ENCODE measurements at regions not wholly inside any gene's neighbourhood (a gene's known extent, or its start where the extent isn't known, plus 50 kb on each side); places are given as distances from the start of the nearest gene placed in this dataset.
"Not testable (repeated sequence)": the region's sequence is repeated elsewhere in the genome, so short reads cannot be mapped to it uniquely, and the experiment has no call there.

DNA sequence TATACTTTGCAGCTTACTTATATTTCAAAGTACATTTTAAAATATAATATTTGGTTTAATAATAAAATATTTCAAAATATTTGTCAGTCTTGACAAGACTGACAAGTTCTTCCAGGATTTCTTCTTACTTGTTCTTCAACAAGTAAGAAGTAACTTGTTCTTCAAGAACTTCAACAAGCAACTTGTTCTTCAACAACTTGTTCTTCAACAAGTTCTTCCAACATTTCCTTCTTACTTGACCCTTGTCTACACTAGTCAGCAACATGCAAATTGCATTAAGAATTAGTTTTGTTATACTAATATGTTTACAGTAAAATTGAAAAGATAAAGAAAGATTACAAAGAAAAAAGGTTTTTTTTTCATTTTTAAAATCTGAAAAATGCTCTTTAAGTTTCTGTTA lies 731.7 kb downstream of the NSUN3 start:
- Histone ChIP-seq H3K27ac (ENCODE audit: low read depth) (no peak overlapping the region), H3K4me3 (ENCODE audit: low read depth, low read length) (no peak overlapping the region), H3K4me1 (ENCODE audit: insufficient read depth) (no peaks in the 10 kb centered on the region), H3K36me3 (ENCODE audit: insufficient read depth) (no peaks in the 10 kb centered on the region)
- no peak for DNase-seq (ENCODE audit: extremely low spot score)

DNA sequence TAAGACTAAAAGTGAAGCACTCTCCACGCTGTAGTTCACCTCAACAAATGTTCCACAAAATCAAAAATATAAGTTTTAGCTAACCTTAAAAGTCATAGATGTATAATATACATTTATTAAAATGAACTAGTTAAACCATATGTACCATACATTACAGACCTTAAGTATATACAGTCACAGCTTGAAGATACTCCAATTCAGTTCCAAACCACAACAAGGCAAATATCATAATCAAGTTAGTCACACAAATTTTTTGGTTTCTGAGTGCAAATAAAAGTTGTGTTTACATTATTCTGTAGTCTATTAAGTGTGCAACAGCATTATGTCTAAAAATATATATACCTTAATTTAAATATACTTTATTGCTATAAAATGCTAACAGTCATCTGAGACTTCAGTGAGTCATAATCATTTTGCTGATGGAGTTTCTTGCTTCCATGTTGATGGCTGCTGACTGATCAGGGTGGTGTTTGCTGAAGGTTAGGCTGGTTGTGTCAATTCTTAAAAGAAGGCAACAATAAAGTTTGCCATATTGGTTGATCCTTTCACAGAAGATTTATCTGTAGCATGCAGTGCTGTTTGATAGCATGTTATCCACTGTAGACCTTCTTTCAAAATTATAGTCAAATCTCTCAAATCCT lies 736.7 kb downstream of the NSUN3 start:
- Histone ChIP-seq H3K4me3 (ENCODE audit: low read depth, low read length) (no peak overlapping the region), H3K27ac (ENCODE audit: low read depth) (no peak overlapping the region), H3K36me3 (ENCODE audit: insufficient read depth) (no peaks in the 10 kb centered on the region), H3K4me1 (ENCODE audit: insufficient read depth) (no peaks in the 10 kb centered on the region)
- 97% methylated on average over 1 of the region's 1 CpG for WGBS
- no peak for DNase-seq (ENCODE audit: extremely low spot score)

DNA sequence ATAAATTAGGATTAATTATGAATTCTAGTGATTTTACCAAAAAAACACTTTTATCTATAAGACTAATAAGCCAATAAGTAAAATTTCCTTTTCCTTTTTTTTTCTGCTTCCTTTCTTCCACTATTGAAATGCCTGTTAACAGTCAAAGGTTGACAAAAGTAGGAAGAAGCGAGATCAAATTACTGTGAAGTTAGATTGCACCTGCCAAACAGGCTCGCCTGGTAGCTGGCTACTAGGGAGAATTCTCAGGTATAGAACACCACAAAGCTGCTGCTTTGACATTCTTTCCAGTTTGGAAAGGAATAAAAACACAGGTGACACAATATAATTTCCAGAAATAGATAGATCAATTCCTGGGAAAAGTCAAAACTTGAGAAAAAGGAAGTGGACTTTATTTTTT lies 749.0 kb downstream of the NSUN3 start:
- DNase-seq (ENCODE audit: extremely low spot score): no peak
- H3K4me3 ChIP-seq (ENCODE audit: low read depth, low read length): no peak overlapping the region
- WGBS: 80% methylated on average over 2 of the region's 2 CpGs
- H3K4me1 ChIP-seq (ENCODE audit: insufficient read depth): no peaks in the 10 kb centered on the region
- no peaks in the 10 kb centered on the region for H3K36me3 ChIP-seq (ENCODE audit: insufficient read depth)
- no peak overlapping the region for H3K27ac ChIP-seq (ENCODE audit: low read depth)

DNA sequence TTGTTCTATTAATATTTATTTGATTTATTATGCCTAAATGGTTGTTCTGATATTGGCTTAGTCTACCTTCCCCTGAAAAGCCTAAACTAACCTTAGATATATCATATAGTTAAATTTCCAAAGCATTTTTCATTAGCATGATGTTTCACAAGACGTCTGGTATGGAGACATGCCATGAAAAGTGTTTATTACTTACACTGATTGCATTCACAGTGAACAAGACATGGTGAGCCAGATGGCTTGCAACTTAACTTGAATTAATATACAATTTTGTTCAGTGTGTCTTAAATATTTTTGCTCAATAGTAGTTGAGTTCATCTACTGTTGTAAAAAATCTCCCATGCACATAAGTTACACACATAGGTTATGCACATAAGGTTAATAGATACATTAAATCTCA lies 758.4 kb downstream of the NSUN3 start:
- no peak overlapping the region for H3K27ac ChIP-seq (ENCODE audit: low read depth)
- H3K4me3 ChIP-seq (ENCODE audit: low read depth, low read length): no peak overlapping the region
- 52% methylated on average over 1 of the region's 1 CpG for WGBS
- no peaks in the 10 kb centered on the region for H3K36me3 ChIP-seq (ENCODE audit: insufficient read depth)
- no peaks in the 10 kb centered on the region for H3K4me1 ChIP-seq (ENCODE audit: insufficient read depth)
- no peak for DNase-seq (ENCODE audit: extremely low spot score)

DNA sequence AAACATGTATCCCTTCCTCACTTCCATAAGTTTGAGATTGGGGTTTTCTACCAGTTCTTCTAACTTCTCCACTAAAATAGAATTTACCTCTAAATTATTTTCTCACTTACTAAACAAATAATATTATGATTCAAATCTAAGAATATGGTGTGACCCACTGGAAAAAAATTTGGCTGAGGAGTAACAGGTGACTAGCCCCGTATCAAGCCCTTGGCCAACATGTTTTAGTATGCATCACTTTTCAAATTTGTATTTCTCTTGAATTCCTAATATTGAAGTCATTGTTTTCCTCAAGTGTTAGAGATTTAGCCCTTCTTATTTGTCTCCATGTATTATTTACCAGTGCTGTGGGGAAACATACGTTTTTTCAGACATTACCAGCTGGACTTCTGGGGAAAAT lies 759.4 kb downstream of the NSUN3 start:
- DNase-seq (ENCODE audit: extremely low spot score): no peak
- Histone ChIP-seq H3K4me1 (ENCODE audit: insufficient read depth) (no peaks in the 10 kb centered on the region), H3K4me3 (ENCODE audit: low read depth, low read length) (no peak overlapping the region), H3K27ac (ENCODE audit: low read depth) (no peak overlapping the region), H3K36me3 (ENCODE audit: insufficient read depth) (no peaks in the 10 kb centered on the region)
- WGBS: 73% methylated on average over 2 of the region's 2 CpGs

DNA sequence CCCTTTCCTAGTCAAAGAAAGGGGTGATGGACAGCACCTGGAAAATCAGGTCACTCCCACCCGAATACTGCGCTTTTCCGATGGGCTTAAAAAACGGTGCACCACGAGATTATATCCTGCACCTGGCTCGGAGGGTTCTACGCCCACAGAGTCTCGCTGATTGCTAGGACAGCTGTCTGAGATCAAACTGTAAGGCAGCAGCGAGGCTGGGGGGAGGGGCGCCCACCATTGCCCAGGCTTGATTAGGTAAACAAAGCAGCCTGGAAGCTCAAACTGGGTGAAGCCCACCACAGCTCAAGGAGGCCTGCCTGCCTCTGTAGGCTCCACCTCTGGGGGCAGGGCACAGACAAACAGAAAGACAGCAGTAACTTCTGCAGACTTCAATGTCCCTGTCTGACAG lies 783.4 kb downstream of the NSUN3 start:
- DNase-seq (ENCODE audit: extremely low spot score); H3K4me3 ChIP-seq (ENCODE audit: low read depth, low read length); H3K27ac ChIP-seq (ENCODE audit: low read depth); H3K4me1 ChIP-seq (ENCODE audit: insufficient read depth); H3K36me3 ChIP-seq (ENCODE audit: insufficient read depth): not testable (repeated sequence)
- WGBS: 85% methylated on average over 10 of the region's 10 CpGs

DNA sequence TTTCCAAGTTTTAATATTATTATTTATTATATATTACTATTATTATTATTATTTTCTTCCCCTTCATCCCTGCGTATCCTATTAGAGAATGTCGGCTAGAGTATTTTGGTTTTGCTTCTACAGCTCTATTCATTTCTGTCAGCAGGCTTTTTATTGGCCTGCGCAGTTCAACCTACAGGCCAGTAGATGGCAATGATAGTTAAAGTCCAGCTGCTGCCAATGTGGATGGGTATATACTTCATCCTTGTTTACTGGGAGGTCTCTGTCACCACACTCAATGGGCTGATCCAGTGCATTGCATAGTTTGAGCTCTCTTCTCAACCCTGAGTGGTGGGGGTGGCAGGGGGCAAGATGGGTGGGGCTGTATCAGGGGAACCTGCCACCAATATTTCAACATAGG lies 799.8 kb downstream of the NSUN3 start:
- H3K4me3 ChIP-seq (ENCODE audit: low read depth, low read length): no peak overlapping the region

DNA sequence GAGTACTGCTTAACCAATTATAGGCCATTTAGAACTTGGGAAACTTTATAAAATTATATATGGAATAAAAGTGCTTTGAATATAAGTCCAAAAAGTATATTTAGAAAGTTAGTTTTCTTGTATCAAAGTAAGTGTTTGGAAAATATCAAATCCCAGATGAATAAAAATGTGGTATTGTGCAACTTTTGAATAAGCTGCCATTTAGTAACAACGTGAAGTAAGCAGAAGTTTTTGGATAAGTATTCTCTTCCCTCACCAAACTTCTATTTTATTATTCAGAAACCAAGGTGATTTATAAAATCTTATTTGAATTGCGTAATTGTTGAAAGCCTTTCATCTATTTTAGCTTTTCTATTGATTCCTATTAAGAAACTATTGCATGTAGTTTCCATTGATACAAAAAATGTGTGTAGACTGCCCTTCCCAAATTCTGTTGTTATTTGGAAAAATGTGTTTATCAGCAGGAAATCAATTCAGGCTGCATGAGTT lies 806.2 kb downstream of the NSUN3 start:
- DNase-seq (ENCODE audit: extremely low spot score): no peak
- Histone ChIP-seq H3K27ac (ENCODE audit: low read depth) (no peak overlapping the region), H3K4me3 (ENCODE audit: low read depth, low read length) (no peak overlapping the region), H3K4me1 (ENCODE audit: insufficient read depth) (no peaks in the 10 kb centered on the region), H3K36me3 (ENCODE audit: insufficient read depth) (no peaks in the 10 kb centered on the region)
- 37% methylated on average over 2 of the region's 2 CpGs for WGBS

More for the DNA sequence above, 799.8 kb downstream of the NSUN3 start:
- 31% methylated on average over 3 of the region's 3 CpGs for WGBS
- no peaks in the 10 kb centered on the region for H3K4me1 ChIP-seq (ENCODE audit: insufficient read depth)
- no peak for DNase-seq (ENCODE audit: extremely low spot score)
- no peak overlapping the region for H3K27ac ChIP-seq (ENCODE audit: low read depth)
- no peaks in the 10 kb centered on the region for H3K36me3 ChIP-seq (ENCODE audit: insufficient read depth)

DNA sequence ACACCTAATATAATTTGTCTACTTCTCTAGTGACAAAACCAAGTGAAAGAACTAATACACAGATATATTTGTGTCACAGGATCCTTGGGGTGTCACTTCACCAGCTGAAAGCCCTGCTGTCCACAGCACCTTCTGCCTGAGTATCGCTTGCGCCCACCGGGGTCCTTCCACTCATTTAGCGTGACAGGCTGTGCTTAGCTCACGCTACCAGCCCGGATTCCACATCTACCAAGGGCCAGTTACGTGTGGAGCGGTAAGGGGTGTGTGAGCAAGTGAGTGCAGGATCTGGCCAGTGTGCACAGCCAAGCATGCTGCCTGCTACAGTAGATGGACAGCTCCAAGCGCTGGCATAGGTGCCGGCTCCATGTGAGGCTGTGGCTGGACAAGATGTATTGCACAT lies 810.9 kb downstream of the NSUN3 start:
- H3K36me3 ChIP-seq (ENCODE audit: insufficient read depth): no peaks in the 10 kb centered on the region
- H3K4me3 ChIP-seq (ENCODE audit: low read depth, low read length): no peak overlapping the region
- H3K27ac ChIP-seq (ENCODE audit: low read depth): no peak overlapping the region
- 98% methylated on average over 10 of the region's 10 CpGs for WGBS
- H3K4me1 ChIP-seq (ENCODE audit: insufficient read depth): no peaks in the 10 kb centered on the region
- no peak for DNase-seq (ENCODE audit: extremely low spot score)

DNA sequence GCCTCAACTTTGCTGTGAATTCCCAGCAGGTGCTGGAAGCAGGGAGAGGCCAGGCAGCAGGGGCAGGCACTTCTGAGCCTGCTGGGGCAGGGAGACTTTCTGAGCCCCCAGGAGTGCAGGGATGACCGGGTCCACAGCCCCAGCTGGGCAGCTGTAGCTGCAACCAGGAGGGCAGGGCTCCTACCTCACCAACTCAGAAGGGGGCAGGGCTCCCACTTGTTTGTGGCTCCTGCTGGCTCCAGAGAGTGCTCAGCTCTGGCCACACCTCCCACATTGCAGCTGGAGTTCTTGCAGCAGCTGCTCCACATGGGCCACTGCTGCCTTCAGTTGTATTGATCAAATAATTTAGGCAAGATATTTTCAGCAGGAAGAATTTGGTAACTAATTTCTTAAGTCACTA lies 812.3 kb downstream of the NSUN3 start:
- Histone ChIP-seq H3K4me3 (ENCODE audit: low read depth, low read length) (no peak overlapping the region), H3K4me1 (ENCODE audit: insufficient read depth) (no peaks in the 10 kb centered on the region), H3K27ac (ENCODE audit: low read depth) (no peak overlapping the region), H3K36me3 (ENCODE audit: insufficient read depth) (no peaks in the 10 kb centered on the region)
- 61% methylated on average over 1 of the region's 1 CpG for WGBS
- no peak for DNase-seq (ENCODE audit: extremely low spot score)

DNA sequence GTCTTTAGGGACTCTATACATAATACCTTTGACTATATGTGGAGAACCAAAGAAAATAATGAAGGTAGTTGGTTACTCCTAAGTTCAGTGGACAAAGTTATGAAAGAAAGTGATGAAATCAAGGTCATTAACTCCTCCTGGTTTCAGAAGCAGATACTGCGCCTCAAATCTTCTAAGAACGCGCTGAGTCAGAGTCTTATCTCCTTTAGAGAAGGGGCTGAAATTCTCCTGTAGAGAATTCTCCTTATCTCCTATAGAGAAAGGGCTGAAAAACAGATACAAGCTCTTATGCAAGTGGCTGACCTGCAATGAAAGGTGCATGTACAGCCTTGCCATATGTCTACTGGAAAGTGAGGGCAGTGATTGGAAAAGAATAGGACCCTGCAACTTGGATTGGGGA lies 824.2 kb downstream of the NSUN3 start:
- Histone ChIP-seq H3K36me3 (ENCODE audit: insufficient read depth) (no peaks in the 10 kb centered on the region), H3K4me3 (ENCODE audit: low read depth, low read length) (no peak overlapping the region), H3K4me1 (ENCODE audit: insufficient read depth) (no peaks in the 10 kb centered on the region), H3K27ac (ENCODE audit: low read depth) (no peak overlapping the region)
- 61% methylated on average over 3 of the region's 3 CpGs for WGBS
- no peak for DNase-seq (ENCODE audit: extremely low spot score)

DNA sequence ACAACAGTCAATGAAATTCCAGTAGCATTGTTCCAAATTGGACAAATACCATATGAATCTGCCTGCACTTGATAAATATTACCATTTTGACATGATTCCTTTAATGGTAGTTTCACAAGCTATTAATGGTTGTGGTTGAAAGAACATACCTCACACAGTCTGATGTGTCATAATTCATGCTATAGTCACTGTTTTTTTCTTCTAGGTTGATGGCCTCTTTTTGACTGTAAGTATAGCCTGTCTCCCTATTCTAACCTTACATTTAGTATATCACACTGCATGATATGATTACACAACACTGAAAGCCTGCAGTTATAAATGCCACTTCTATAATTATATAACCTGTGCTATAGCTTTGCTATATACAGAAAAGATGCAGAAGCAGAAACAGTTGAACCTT lies 834.1 kb downstream of the NSUN3 start:
- no peak overlapping the region for H3K27ac ChIP-seq (ENCODE audit: low read depth)
- H3K4me3 ChIP-seq (ENCODE audit: low read depth, low read length): no peak overlapping the region
- no peak for DNase-seq (ENCODE audit: extremely low spot score)
- H3K36me3 ChIP-seq (ENCODE audit: insufficient read depth): no peaks in the 10 kb centered on the region
- H3K4me1 ChIP-seq (ENCODE audit: insufficient read depth): no peaks in the 10 kb centered on the region

DNA sequence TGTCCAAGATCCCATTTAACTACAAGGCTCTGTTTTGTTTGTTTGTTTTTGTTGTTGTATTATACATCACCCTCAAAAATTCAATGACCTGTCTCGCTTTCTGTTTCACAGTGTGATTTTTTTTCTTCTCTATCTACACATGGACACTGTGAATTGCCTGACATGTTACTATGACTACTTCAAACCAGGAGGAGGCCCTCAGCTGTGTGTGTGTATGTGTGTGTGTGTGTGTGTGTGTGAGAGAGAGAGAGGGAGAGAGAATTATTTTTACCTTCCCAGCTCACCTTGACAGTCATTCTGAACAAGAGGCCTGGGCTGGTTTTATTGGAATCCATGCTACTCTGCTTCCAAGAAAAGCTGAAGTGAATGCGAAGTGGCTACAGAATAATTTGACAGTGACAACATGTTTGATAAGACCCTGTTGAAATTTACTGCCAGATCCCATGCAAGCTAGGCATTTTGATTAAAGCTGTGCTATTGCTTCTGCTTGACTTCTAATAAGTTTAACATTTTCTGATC lies 841.4 kb downstream of the NSUN3 start:
- Histone ChIP-seq H3K4me3 (ENCODE audit: low read depth, low read length) (no peak overlapping the region), H3K36me3 (ENCODE audit: insufficient read depth) (no peaks in the 10 kb centered on the region), H3K4me1 (ENCODE audit: insufficient read depth) (no peaks in the 10 kb centered on the region), H3K27ac (ENCODE audit: low read depth) (no peak overlapping the region)
- WGBS: 89% methylated on average over 2 of the region's 2 CpGs
- no peak for DNase-seq (ENCODE audit: extremely low spot score)

DNA sequence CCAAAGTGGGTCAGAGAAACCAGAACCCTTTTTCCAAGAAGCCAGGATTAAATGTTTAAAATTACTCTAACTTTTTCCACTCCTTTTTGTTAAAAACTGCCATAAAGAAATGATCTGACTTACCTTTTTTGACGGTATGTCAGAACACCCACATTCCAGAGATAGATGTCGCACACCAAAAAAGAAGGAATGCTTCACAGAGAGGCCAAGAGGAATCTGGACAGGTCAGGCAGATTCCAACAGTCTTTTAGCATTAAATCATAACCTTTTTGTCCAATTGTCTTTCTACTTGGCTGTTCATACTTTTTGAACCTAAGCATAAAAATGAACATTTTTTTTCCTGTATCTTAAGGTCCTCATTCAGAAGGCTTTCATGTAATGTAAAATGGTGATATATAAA lies 846.9 kb downstream of the NSUN3 start:
- Histone ChIP-seq H3K4me3 (ENCODE audit: low read depth, low read length) (no peak overlapping the region), H3K4me1 (ENCODE audit: insufficient read depth) (no peaks in the 10 kb centered on the region), H3K36me3 (ENCODE audit: insufficient read depth) (no peaks in the 10 kb centered on the region), H3K27ac (ENCODE audit: low read depth) (no peak overlapping the region)
- no peak for DNase-seq (ENCODE audit: extremely low spot score)
- 88% methylated on average over 2 of the region's 2 CpGs for WGBS

DNA sequence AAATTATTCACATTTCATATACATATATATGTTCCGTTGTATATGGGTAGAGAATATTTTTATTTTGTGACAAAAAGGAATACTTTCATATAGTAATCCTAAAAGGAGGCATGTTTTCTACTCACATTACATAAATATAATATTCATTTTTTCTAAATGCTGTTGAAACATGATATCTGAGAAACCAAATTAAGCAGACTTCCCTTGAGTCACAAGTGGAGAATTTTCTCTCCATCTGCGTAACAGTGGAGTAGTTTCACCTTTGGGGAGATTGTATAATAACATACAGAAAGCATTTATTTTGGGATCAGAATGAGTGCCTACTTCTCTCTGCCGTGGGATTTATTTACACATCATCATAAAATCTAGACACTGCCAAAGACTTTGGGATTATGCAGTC lies 849.8 kb downstream of the NSUN3 start:
- Histone ChIP-seq H3K4me3 (ENCODE audit: low read depth, low read length) (no peak overlapping the region), H3K36me3 (ENCODE audit: insufficient read depth) (no peaks in the 10 kb centered on the region), H3K4me1 (ENCODE audit: insufficient read depth) (no peaks in the 10 kb centered on the region), H3K27ac (ENCODE audit: low read depth) (no peak overlapping the region)
- DNase-seq (ENCODE audit: extremely low spot score): no peak
- 72% methylated on average over 3 of the region's 3 CpGs for whole genome bisulfite sequencing

All from urinary bladder (tissue), 3 donors.